OCI-LY1 (cell line): ENCODE measurements at regions not wholly inside any gene's neighbourhood (a gene's known extent, or its start where the extent isn't known, plus 50 kb on each side); places are given as distances from the start of the nearest gene placed in this dataset.

Experiments
- H2AFZ ChIP-seq: fragments of 200-600 bp; sonication (generic), shearing (Covaris generic); 2 replicates; pipeline ENCODE4 v1.6.0; 2014; ENCODE audit warnings: antibody characterized with exemption, mild to moderate bottlenecking, low read length
- H3F3A ChIP-seq: fragments of 200-600 bp; sonication (generic), shearing (Covaris generic); 2 replicates; pipeline ENCODE4 v1.6.0; 2014; ENCODE audit warnings: mild to moderate bottlenecking, antibody characterized with exemption, low read length, moderate library complexity; ENCODE audit not compliant: insufficient read depth
- H3K27ac ChIP-seq: fragments of 200-600 bp; sonication (generic); 2 replicates; pipeline ENCODE4 v1.5.1; 2014; ENCODE audit warnings: low read length, mixed run types, mild to moderate bottlenecking, low read depth; ENCODE audit not compliant: poor library complexity, severe bottlenecking
- H3K27me3 ChIP-seq: fragments of 200-600 bp; sonication (generic); 2 replicates; pipeline ENCODE4 v1.6.0; 2014; ENCODE audit warnings: antibody characterized with exemption, mild to moderate bottlenecking, low read length, moderate library complexity; ENCODE audit not compliant: insufficient read depth
- H3K36me3 ChIP-seq: fragments of 200-600 bp; sonication (generic); 2 replicates; pipeline ENCODE4 v1.6.1; 2014; ENCODE audit warnings: mild to moderate bottlenecking, antibody characterized with exemption, low read length, moderate library complexity, mixed read lengths; ENCODE audit not compliant: insufficient read depth
- H3K4me1 ChIP-seq: fragments of 200-600 bp; sonication (generic); 2 replicates; pipeline ENCODE4 v1.5.1; 2014; ENCODE audit warnings: mild to moderate bottlenecking, low read length, moderate library complexity; ENCODE audit not compliant: insufficient read depth, severe bottlenecking
- H3K4me2 ChIP-seq: fragments of 200-600 bp; sonication (generic), shearing (Covaris generic); 2 replicates; pipeline ENCODE4 v1.6.1; 2014; ENCODE audit warnings: low read length
- H3K4me3 ChIP-seq: fragments of 200-600 bp; sonication (generic); 2 replicates; pipeline ENCODE4 v1.5.1; 2014; ENCODE audit warnings: low read length, low read depth, mild to moderate bottlenecking, mixed read lengths; ENCODE audit not compliant: poor library complexity, severe bottlenecking
- H3K79me2 ChIP-seq: fragments of 200-600 bp; shearing (Covaris generic); 2 replicates; pipeline ENCODE4 v1.6.1; 2016; ENCODE audit warnings: mixed run types, low read length, mixed read lengths; ENCODE audit not compliant: insufficient read depth
- H3K9ac ChIP-seq: fragments of 200-600 bp; sonication (generic), shearing (Covaris generic); 2 replicates; pipeline ENCODE4 v1.6.1; 2014; ENCODE audit warnings: mild to moderate bottlenecking, low read length, mixed read lengths
- H3K9me2 ChIP-seq: fragments of 200-600 bp; sonication (generic), shearing (Covaris generic); 2 replicates; pipeline ENCODE4 v1.6.1; 2014; ENCODE audit warnings: low read depth, mild to moderate bottlenecking, low read length, mixed read lengths
- H3K9me3 ChIP-seq: fragments of 200-600 bp; shearing (Covaris generic); 2 replicates; pipeline ENCODE4 v1.6.1; 2014; ENCODE audit warnings: low read length, mixed read lengths
- H4K20me1 ChIP-seq: fragments of 200-600 bp; sonication (generic), shearing (Covaris generic); 2 replicates; pipeline ENCODE4 v1.6.0; 2016; ENCODE audit warnings: mild to moderate bottlenecking, low read length; ENCODE audit not compliant: insufficient read depth
- CTCF ChIP-seq: fragments of 200-600 bp; sonication (generic), shearing (Covaris generic); IDR thresholded peaks from 2 replicates; pipeline ENCODE4 v1.5.1; 2017; ENCODE audit warnings: mild to moderate bottlenecking, antibody characterized with exemption, low read length, moderate library complexity, mixed read lengths
- EZH2 ChIP-seq: fragments of 200-600 bp; sonication (generic), shearing (Covaris generic); IDR thresholded peaks from 2 replicates; pipeline ENCODE4 v1.8.0; 2017; ENCODE audit warnings: borderline replicate concordance, mixed run types, mild to moderate bottlenecking, antibody characterized with exemption, low read length, moderate library complexity, mixed read lengths

DNA sequence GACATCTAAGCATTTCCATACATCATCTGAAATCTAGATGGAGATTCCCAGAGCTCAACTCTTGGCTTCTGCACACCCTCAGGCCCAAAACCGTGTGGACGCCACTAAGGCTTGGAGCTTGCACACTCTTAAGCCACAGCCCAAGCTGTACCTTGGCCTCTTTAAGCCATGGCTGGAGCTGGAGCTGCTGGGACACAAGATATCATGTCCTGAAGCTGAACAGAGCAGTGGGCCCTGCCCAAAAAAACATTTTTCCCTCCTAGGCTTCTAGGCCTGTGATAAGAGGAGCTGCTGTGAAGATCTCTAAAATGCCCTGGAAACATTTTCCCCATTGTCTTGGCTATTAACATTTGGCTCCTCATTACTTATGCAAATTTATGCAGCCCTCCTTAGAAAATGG is 188.7 kb upstream of the MBNL1 start:
- H3K27ac ChIP-seq = no peak overlapping the region
- no peaks in the 10 kb centered on the region for H3K9me2 ChIP-seq
- H3K27me3 ChIP-seq = no peaks in the 10 kb centered on the region
- no peak overlapping the region for H3K4me3 ChIP-seq
- no peak for TF ChIP-seq CTCF
- TF ChIP-seq EZH2 = no peak
- no peak overlapping the region for H3K9ac ChIP-seq
- no peaks in the 10 kb centered on the region for H3F3A ChIP-seq
- no peak overlapping the region for H2AFZ ChIP-seq
- no peaks in the 10 kb centered on the region for H4K20me1 ChIP-seq
- H3K36me3 ChIP-seq = no peaks in the 10 kb centered on the region
- H3K79me2 ChIP-seq = no peaks in the 10 kb centered on the region
- H3K9me3 ChIP-seq = no peaks in the 10 kb centered on the region
- no peak overlapping the region for H3K4me2 ChIP-seq
- H3K4me1 ChIP-seq = no peaks in the 10 kb centered on the region

GRCh38 chr3:152083135-152083534 is 185.6 kb upstream of the MBNL1 start:
- Histone ChIP-seq H3K4me1 (no peaks in the 10 kb centered on the region), H3K27me3 (no peaks in the 10 kb centered on the region), H3K9me3 (no peaks in the 10 kb centered on the region), H3K9ac (no peak overlapping the region), H3K9me2 (no peaks in the 10 kb centered on the region), H3K36me3 (no peaks in the 10 kb centered on the region), H3F3A (no peaks in the 10 kb centered on the region), H3K79me2 (no peaks in the 10 kb centered on the region), H2AFZ (no peak overlapping the region), H3K4me3 (no peak overlapping the region), H3K27ac (no peak overlapping the region), H3K4me2 (no peak overlapping the region), H4K20me1 (no peaks in the 10 kb centered on the region)
- TF ChIP-seq EZH2 = no peak
- TF ChIP-seq CTCF = no peak

GRCh38 chr3:152084441-152085158 is 184.1 kb upstream of the MBNL1 start:
- Histone ChIP-seq H3K9me3 (no peaks in the 10 kb centered on the region), H3K4me2 (no peak overlapping the region)
- TF ChIP-seq EZH2 (no peak), CTCF (no peak)

More at GRCh38 chr3:152084441-152085158, 184.1 kb upstream of the MBNL1 start:
- Histone ChIP-seq H3F3A (no peaks in the 10 kb centered on the region), H3K4me1 (no peaks in the 10 kb centered on the region), H3K79me2 (no peaks in the 10 kb centered on the region), H3K27me3 (no peaks in the 10 kb centered on the region), H3K4me3 (no peak overlapping the region), H3K9me2 (no peaks in the 10 kb centered on the region), H4K20me1 (no peaks in the 10 kb centered on the region), H2AFZ (no peak overlapping the region), H3K36me3 (no peaks in the 10 kb centered on the region), H3K27ac (no peak overlapping the region), H3K9ac (no peak overlapping the region)
